ENCODE measurements at regions not wholly inside any gene's neighbourhood (a gene's known extent, or its start where the extent isn't known, plus 50 kb on each side); places are given as distances from the start of the nearest gene placed in this dataset.

GRCh38 chr2:240362216-240362755, 73.2 kb upstream of the GPC1 start:
- no peak for TF ChIP-seq CTCF (IDR thresholded peaks at IDR 0.05)
- no peak for TF ChIP-seq TAF1 (IDR thresholded peaks at IDR 0.05; ENCODE audit: borderline replicate concordance, low read depth, low read length)
- TF ChIP-seq YY1 (IDR thresholded peaks at IDR 0.05; ENCODE audit: low read depth), result no peak
- no peak for TF ChIP-seq TEAD4 (IDR thresholded peaks at IDR 0.05; ENCODE audit: borderline replicate concordance, insufficient read depth)
- TF ChIP-seq POLR2AphosphoS5 (IDR thresholded peaks at IDR 0.05; ENCODE audit: low read depth, low read length), result no peak
- TF ChIP-seq EZH2phosphoT487 (IDR thresholded peaks at IDR 0.05; ENCODE audit: borderline replicate concordance, low read depth), result no peak

Measured in SK-N-SH (cell line).